Mesodermal cell (in vitro differentiated cells): ENCODE measurements at regions not wholly inside any gene's neighbourhood (a gene's known extent, or its start where the extent isn't known, plus 50 kb on each side); places are given as distances from the start of the nearest gene placed in this dataset.

Experiments used
- H3K27ac ChIP-seq: 2 replicates; pipeline ENCODE4 v1.7.0; 2013; ENCODE audit warnings: mild to moderate bottlenecking, low read depth, low read length, moderate library complexity; ENCODE audit not compliant: severe bottlenecking
- H3K36me3 ChIP-seq: 2 replicates; pipeline ENCODE4 v1.7.1; 2013; ENCODE audit warnings: mild to moderate bottlenecking, low read length, moderate library complexity; ENCODE audit not compliant: control insufficient read depth, insufficient read depth
- H3K4me1 ChIP-seq: one replicate; pipeline ENCODE4 v1.7.1; 2013; ENCODE audit warnings: mild to moderate bottlenecking, low read length; ENCODE audit not compliant: insufficient read depth, control insufficient read depth, poor library complexity, severe bottlenecking
- H3K4me3 ChIP-seq: 2 replicates; pipeline ENCODE4 v1.7.0; 2013; ENCODE audit warnings: low read length, control low read depth, mild to moderate bottlenecking; ENCODE audit not compliant: insufficient read depth, poor library complexity, severe bottlenecking; ENCODE audit errors: extremely low read depth
- H3K9me3 ChIP-seq: 2 replicates; pipeline ENCODE4 v1.7.1; 2013; ENCODE audit warnings: mild to moderate bottlenecking, low read length, moderate library complexity; ENCODE audit not compliant: control insufficient read depth
- WGBS, 2 experiments: methylation state at CpG; one replicate each; pipeline ENCODE4 v1.1.5; 2013; ENCODE audit warnings: missing lambda C conversion rate in 2 of 2; ENCODE audit not compliant: insufficient coverage in 2 of 2; 5-methylcytosine and 5-hydroxymethylcytosine counted together

- H3K27ac ChIP-seq = no peak overlapping the region
- no peaks in the 10 kb centered on the region for H3K9me3 ChIP-seq
- WGBS, 2 experiments = 90 to 91% methylated on average over 1 to 2 of the region's 4 CpGs
- no peaks in the 10 kb centered on the region for H3K4me1 ChIP-seq
- H3K36me3 ChIP-seq = no peaks in the 10 kb centered on the region
- no peak overlapping the region for H3K4me3 ChIP-seq
These were observed 75.6 kb downstream of the ICOS start for GRCh38 chr2:204012072-204012653.

GRCh38 chr2:204015118-204015843 is 78.7 kb downstream of the ICOS start:
- no peak overlapping the region for H3K4me3 ChIP-seq
- WGBS, 2 experiments = 97% methylated on average over 4 to 5 of the region's 8 CpGs
- no peaks in the 10 kb centered on the region for H3K36me3 ChIP-seq
- no peaks in the 10 kb centered on the region for H3K4me1 ChIP-seq
- no peaks in the 10 kb centered on the region for H3K9me3 ChIP-seq
- no peak overlapping the region for H3K27ac ChIP-seq

GRCh38 chr2:204018717-204019116 is 82.2 kb downstream of the ICOS start:
- H3K36me3 ChIP-seq = no peaks in the 10 kb centered on the region
- H3K27ac ChIP-seq = no peak overlapping the region
- no peaks in the 10 kb centered on the region for H3K9me3 ChIP-seq
- WGBS, 2 experiments = 93 to 97% methylated on average over 4 of the region's 6 CpGs
- H3K4me1 ChIP-seq = no peaks in the 10 kb centered on the region
- no peak overlapping the region for H3K4me3 ChIP-seq

DNA sequence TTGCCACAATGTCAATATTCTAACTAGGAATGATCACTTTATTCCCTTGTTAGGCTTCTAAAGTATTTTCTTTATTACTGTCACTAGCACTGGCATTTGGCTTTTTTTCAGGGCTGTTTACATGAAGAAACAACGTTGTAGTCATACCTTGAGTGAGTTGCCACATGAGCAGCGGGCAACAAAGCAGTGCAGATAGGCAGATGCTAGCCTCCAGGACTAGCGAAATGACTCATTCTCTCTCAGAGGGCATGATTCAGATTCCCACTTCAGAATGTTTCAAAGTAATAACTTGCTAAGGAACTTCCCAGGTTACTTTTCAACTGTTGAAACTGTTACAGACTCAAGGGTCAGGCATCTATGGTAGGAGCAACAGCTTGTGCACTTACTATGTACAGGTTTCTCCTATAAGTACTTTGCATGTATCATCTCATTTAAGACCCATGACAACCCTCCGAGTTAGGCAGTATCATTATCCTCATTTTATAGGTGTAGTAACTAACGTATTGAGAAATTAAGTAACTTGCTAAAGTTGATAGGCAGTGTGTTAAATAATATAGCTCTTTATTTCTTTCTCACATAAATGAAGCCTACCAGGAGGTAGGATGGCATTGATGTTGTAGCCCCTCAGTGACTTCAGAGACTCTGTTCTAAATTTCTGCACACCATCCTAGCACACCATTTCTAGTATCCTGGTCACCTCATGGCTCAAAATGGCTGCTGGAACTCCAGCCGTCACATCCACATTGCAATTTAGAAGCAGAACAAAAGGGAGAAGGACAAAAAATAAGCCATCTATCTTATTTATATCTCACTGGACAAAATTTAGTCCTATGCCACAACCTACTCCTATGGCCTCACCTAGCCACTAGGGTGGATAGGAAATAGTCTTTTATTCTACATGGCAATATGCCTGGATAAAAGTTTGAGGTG is 83.3 kb downstream of the ICOS start:
- Histone ChIP-seq H3K4me3 (no peak overlapping the region), H3K27ac (no peak overlapping the region), H3K36me3 (no peaks in the 10 kb centered on the region), H3K9me3 (no peaks in the 10 kb centered on the region), H3K4me1 (no peaks in the 10 kb centered on the region)
- WGBS, 2 experiments = 87 to 94% methylated on average over 3 to 4 of the region's 6 CpGs

- Histone ChIP-seq H3K4me1 (no peaks in the 10 kb centered on the region), H3K9me3 (no peaks in the 10 kb centered on the region), H3K27ac (no peak overlapping the region), H3K36me3 (no peaks in the 10 kb centered on the region), H3K4me3 (no peak overlapping the region)
- 100% methylated on average over 1 of the region's 5 CpGs; no CpG with 5 or more reads in 1 of the 2 experiments for WGBS, 2 experiments
These were observed 84.9 kb downstream of the ICOS start for GRCh38 chr2:204021290-204022081.

DNA sequence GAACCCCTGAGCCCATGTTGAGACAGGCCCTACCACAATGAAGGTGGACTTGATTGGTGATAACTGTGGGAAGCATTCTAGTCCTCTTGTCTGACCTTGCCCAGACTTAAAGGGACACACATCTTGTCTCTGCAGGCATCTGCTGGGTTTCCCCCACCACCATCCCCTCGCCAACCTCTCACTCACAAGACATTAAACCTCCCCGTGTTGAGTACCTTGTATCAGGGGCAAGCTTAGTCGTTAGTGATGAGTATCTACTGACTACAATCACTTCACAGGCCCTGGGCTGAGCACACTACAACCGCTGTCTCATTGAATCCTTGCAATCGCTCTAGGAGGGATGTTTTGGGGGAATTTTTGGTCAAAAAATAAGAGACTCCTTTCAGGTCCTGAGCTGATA is 86.0 kb downstream of the ICOS start:
- no peaks in the 10 kb centered on the region for H3K4me1 ChIP-seq
- H3K27ac ChIP-seq = no peak overlapping the region
- no peak overlapping the region for H3K4me3 ChIP-seq
- WGBS, 2 experiments = 93 to 95% methylated on average over 2 to 4 of the region's 5 CpGs
- H3K9me3 ChIP-seq = no peaks in the 10 kb centered on the region
- no peaks in the 10 kb centered on the region for H3K36me3 ChIP-seq

GRCh38 chr2:204023088-204023487 is 86.5 kb downstream of the ICOS start:
- no peak overlapping the region for H3K4me3 ChIP-seq
- no peaks in the 10 kb centered on the region for H3K4me1 ChIP-seq
- 60 to 88% methylated on average over 1 of the region's 1 CpG for WGBS, 2 experiments
- H3K27ac ChIP-seq = no peak overlapping the region
- H3K36me3 ChIP-seq = no peaks in the 10 kb centered on the region
- H3K9me3 ChIP-seq = no peaks in the 10 kb centered on the region

DNA sequence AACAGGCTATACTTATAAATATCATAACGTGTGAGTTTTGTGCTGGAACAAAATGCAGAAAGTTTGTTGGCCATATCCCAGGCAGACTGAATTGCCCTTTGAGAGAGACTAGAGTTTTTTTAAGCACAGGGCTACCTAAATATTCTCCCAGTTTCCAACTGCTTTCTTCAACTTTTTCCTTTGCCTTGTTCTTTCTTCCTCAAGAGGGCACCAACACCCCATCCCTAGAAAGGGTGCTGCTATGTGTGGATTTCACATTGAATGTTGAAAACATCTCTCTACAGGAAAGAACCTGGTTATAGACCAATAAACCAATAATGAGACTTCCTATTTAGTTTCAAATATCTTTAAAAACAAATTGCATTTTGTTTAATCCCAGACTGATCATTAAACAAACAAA is 87.9 kb downstream of the ICOS start:
- H3K9me3 ChIP-seq = no peaks in the 10 kb centered on the region
- H3K4me3 ChIP-seq = no peak overlapping the region
- no peaks in the 10 kb centered on the region for H3K4me1 ChIP-seq
- no peak overlapping the region for H3K27ac ChIP-seq
- no peaks in the 10 kb centered on the region for H3K36me3 ChIP-seq
- WGBS, 2 experiments = no CpG with 5 or more reads among the region's 1 CpG

- no peak overlapping the region for H3K4me3 ChIP-seq
- H3K36me3 ChIP-seq = no peaks in the 10 kb centered on the region
- H3K27ac ChIP-seq = no peak overlapping the region
- WGBS, 2 experiments = 79 to 92% methylated on average over 3 to 5 of the region's 6 CpGs
- H3K4me1 ChIP-seq = no peaks in the 10 kb centered on the region
- no peaks in the 10 kb centered on the region for H3K9me3 ChIP-seq
These were observed 88.4 kb downstream of the ICOS start for GRCh38 chr2:204024906-204025475.

- Histone ChIP-seq H3K9me3 (no peaks in the 10 kb centered on the region), H3K36me3 (no peaks in the 10 kb centered on the region), H3K27ac (no peak overlapping the region), H3K4me1 (no peaks in the 10 kb centered on the region), H3K4me3 (no peak overlapping the region)
- 86 to 100% methylated on average over 2 of the region's 3 CpGs for WGBS, 2 experiments
These were observed 89.7 kb downstream of the ICOS start for GRCh38 chr2:204026294-204026693.
